Stomach (tissue), 4 donors: ENCODE measurements at regions not wholly inside any gene's neighbourhood (a gene's known extent, or its start where the extent isn't known, plus 50 kb on each side); places are given as distances from the start of the nearest gene placed in this dataset.

Experiments used
- CTCF ChIP-seq, 7 experiments: fragments of 450-650 bp in 4 of 7; fragments of 200-600 bp in 3 of 7; sonication (generic) in 3 of 7; IDR thresholded peaks; one replicate each; pipeline ENCODE4 v1.5.1; 2016 to 2019; ENCODE audit warnings: antibody characterized with exemption in 7 of 7, control low read depth in 2 of 7, mild to moderate bottlenecking in 1 of 7
- EP300 ChIP-seq: sonication (generic); formaldehyde crosslinking; IDR thresholded peaks from one replicate; pipeline ENCODE4 v1.6.1; 2017; ENCODE audit warnings: antibody characterized with exemption
- POLR2A ChIP-seq, 4 donors: fragments of 450-650 bp; IDR thresholded peaks; one replicate each; pipeline ENCODE4 v1.6.1; 2016; ENCODE audit warnings: antibody characterized with exemption in 4 of 4, control low read depth in 2 of 4, mild to moderate bottlenecking in 1 of 4, moderate library complexity in 1 of 4

DNA sequence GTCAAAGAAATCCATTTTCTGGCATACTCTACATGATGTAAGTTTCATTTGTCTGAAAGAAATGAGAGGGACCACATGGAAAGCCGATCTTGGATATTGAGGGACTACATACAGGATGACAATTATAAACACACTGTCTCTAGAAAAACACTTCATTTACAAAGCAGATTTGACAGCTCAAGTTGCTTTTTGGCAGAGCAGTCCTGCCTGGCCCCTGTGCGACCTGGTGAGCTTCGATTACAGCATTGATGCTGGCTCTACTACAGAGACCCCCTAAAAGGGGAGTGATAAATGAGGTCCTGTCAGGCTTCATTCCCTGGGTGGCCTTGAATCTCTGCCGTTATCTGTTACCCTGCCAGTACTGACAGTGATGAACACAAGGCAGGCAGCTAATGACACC lies 215.2 kb upstream of the NOCT start:
- TF ChIP-seq CTCF (IDR thresholded peaks at IDR 0.05), result no peak
- TF ChIP-seq EP300, result no peak
- TF ChIP-seq POLR2A (IDR thresholded peaks at IDR 0.05), result no peak
